ENCODE measurements at regions not wholly inside any gene's neighbourhood (a gene's known extent, or its start where the extent isn't known, plus 50 kb on each side); places are given as distances from the start of the nearest gene placed in this dataset.

DNA sequence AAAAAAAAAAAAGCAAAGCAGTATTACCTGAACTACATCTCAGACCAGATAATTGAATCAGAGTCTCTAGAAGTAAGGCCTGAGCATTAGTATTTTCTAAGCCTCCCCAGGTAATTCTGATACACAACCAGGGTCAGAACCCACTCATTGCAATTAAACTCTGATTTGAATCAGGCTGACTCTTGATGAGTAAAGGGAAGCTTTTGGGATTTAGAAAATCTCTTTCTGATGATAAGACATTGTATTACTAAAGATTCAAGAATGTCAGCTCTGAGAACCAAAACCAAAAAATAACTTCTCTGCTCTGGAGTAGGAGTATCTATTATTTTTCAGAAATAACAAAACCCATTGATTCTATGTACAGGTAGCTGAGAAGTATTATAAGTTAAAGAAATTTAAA lies 100.1 kb upstream of the COL21A1 start:
- Histone ChIP-seq H3K9ac (ENCODE audit: low read depth, low read length) (no peak overlapping the region), H3K4me2 (ENCODE audit: insufficient read depth, low read length) (no peak overlapping the region), H3K79me2 (ENCODE audit: insufficient read depth, low read length) (no peaks in the 10 kb centered on the region), H3K9me3 (ENCODE audit: insufficient read depth, low read length, severe bottlenecking) (no peaks in the 10 kb centered on the region), H3K27me3 (ENCODE audit: insufficient read depth, low read length, poor library complexity) (no peaks in the 10 kb centered on the region), H2AFZ (ENCODE audit: low read depth, low read length) (no peak overlapping the region), H3K36me3 (ENCODE audit: insufficient read depth, low read length) (no peaks in the 10 kb centered on the region), H3K4me1 (ENCODE audit: insufficient read depth, low read length) (no peaks in the 10 kb centered on the region), H4K20me1 (ENCODE audit: insufficient read depth, low read length) (no peaks in the 10 kb centered on the region), H3K27ac (ENCODE audit: low read length) (no peak overlapping the region), H3K4me3 (ENCODE audit: low read depth in 1 of 2, low read length in 2 of 2) (no peak overlapping the region)
- no peak for DNase-seq
- TF ChIP-seq, protein P1, sequence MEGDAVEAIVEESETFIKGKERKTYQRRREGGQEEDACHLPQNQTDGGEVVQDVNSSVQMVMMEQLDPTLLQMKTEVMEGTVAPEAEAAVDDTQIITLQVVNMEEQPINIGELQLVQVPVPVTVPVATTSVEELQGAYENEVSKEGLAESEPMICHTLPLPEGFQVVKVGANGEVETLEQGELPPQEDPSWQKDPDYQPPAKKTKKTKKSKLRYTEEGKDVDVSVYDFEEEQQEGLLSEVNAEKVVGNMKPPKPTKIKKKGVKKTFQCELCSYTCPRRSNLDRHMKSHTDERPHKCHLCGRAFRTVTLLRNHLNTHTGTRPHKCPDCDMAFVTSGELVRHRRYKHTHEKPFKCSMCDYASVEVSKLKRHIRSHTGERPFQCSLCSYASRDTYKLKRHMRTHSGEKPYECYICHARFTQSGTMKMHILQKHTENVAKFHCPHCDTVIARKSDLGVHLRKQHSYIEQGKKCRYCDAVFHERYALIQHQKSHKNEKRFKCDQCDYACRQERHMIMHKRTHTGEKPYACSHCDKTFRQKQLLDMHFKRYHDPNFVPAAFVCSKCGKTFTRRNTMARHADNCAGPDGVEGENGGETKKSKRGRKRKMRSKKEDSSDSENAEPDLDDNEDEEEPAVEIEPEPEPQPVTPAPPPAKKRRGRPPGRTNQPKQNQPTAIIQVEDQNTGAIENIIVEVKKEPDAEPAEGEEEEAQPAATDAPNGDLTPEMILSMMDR (IDR thresholded peaks at IDR 0.05; ENCODE audit: borderline replicate concordance, extremely low read depth, low read length, poor library complexity, severe bottlenecking), result no peak
- TF ChIP-seq EZH2 (IDR thresholded peaks at IDR 0.05; ENCODE audit: borderline replicate concordance, low read depth, low read length, severe bottlenecking), result no peak
- no peak for ATAC-seq (ENCODE audit: insufficient read depth, low read depth)

DNA sequence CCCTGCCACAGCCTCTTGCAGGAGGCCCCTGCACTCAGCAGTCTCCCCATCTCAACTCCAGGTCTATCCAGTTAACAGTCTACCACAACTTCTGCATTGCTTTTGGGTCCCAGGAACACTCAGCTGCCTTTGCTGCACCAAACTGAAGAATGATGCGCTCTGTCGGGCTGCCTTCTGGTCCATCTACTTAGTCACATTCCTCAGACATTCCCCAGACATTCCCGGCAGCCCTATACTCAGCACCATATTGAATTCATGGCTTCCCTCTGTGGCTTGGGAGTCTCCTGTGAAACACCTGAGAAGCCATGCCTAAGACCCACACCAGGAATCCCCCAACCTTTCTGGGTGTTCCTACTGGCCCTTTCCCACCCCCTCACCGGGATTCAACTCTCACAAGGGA lies 99.6 kb upstream of the COL21A1 start:
- Histone ChIP-seq H3K4me2 (ENCODE audit: insufficient read depth, low read length) (no peak overlapping the region), H3K4me3 (ENCODE audit: low read depth in 1 of 2, low read length in 2 of 2) (no peak overlapping the region), H3K9me3 (ENCODE audit: insufficient read depth, low read length, severe bottlenecking) (no peaks in the 10 kb centered on the region), H3K9ac (ENCODE audit: low read depth, low read length) (no peak overlapping the region), H3K27me3 (ENCODE audit: insufficient read depth, low read length, poor library complexity) (no peaks in the 10 kb centered on the region), H2AFZ (ENCODE audit: low read depth, low read length) (no peak overlapping the region), H3K79me2 (ENCODE audit: insufficient read depth, low read length) (no peaks in the 10 kb centered on the region), H3K36me3 (ENCODE audit: insufficient read depth, low read length) (no peaks in the 10 kb centered on the region), H3K4me1 (ENCODE audit: insufficient read depth, low read length) (no peaks in the 10 kb centered on the region), H4K20me1 (ENCODE audit: insufficient read depth, low read length) (no peaks in the 10 kb centered on the region), H3K27ac (ENCODE audit: low read length) (no peak overlapping the region)
- TF ChIP-seq EZH2 (IDR thresholded peaks at IDR 0.05; ENCODE audit: borderline replicate concordance, low read depth, low read length, severe bottlenecking), result no peak
- TF ChIP-seq, protein P1 (IDR thresholded peaks at IDR 0.05; ENCODE audit: borderline replicate concordance, extremely low read depth, low read length, poor library complexity, severe bottlenecking), result no peak
- no peak for ATAC-seq (ENCODE audit: insufficient read depth, low read depth)
- no peak for DNase-seq

DNA sequence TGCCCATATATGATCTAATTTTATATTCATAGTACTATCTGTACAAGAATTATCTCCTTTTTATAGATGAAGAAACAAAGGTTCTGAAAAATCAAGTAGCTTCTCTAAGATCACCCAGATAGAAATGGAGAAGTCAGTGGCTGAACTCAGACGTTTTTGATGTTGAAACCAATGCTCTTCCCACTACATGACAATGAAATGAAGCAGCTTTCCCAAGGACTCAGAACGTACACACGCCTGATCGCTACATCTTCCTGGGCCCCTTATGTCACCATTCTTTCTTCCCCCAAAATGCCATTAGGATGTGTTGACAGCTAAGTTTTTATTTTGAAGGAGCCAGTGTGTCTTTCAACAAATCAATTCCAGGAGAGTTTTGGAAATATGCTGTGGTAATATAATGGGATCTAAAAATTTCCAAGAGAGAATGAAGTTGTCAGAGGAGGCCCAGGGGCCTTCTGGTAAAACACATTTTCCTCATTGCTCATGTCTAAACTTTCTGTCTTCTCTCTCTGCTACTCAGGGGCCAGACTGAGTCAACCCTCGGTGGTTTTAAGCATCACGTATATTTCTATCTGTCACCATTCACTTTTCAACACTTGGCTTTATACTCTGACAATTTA lies 98.1 kb upstream of the COL21A1 start:
- Histone ChIP-seq H3K9ac (ENCODE audit: low read depth, low read length) (no peak overlapping the region), H2AFZ (ENCODE audit: low read depth, low read length) (no peak overlapping the region), H3K4me3 (ENCODE audit: low read depth in 1 of 2, low read length in 2 of 2) (no peak overlapping the region), H3K4me1 (ENCODE audit: insufficient read depth, low read length) (no peaks in the 10 kb centered on the region), H3K27ac (ENCODE audit: low read length) (no peak overlapping the region), H3K36me3 (ENCODE audit: insufficient read depth, low read length) (no peaks in the 10 kb centered on the region), H4K20me1 (ENCODE audit: insufficient read depth, low read length) (no peaks in the 10 kb centered on the region), H3K4me2 (ENCODE audit: insufficient read depth, low read length) (no peak overlapping the region), H3K27me3 (ENCODE audit: insufficient read depth, low read length, poor library complexity) (no peaks in the 10 kb centered on the region), H3K79me2 (ENCODE audit: insufficient read depth, low read length) (no peaks in the 10 kb centered on the region), H3K9me3 (ENCODE audit: insufficient read depth, low read length, severe bottlenecking) (no peaks in the 10 kb centered on the region)
- TF ChIP-seq, protein P1 (IDR thresholded peaks at IDR 0.05; ENCODE audit: borderline replicate concordance, extremely low read depth, low read length, poor library complexity, severe bottlenecking), result no peak
- no peak for TF ChIP-seq EZH2 (IDR thresholded peaks at IDR 0.05; ENCODE audit: borderline replicate concordance, low read depth, low read length, severe bottlenecking)
- no peak for DNase-seq
- ATAC-seq (ENCODE audit: insufficient read depth, low read depth), result no peak
